B cell (primary cell): ENCODE measurements at regions not wholly inside any gene's neighbourhood (a gene's known extent, or its start where the extent isn't known, plus 50 kb on each side); places are given as distances from the start of the nearest gene placed in this dataset.

Source experiments
- ATAC-seq: fragments of 200-7000 bp; cut with Tn5 transposase; one replicate; pipeline ENCODE4 v1.10.0; 2021; ENCODE audit warnings: low read depth, mild to moderate bottlenecking, moderate number of reproducible peaks, moderate library complexity
- CTCF ChIA-PET: fragments of 350-600 bp; sonication (Branson Sonifier 250); formaldehyde crosslinking; loops from one replicate; lab custom pipeline; 2021; ENCODE audit warnings: antibody characterized with exemption, inconsistent platforms; lab: Charles Lee
- POLR2A ChIA-PET: fragments of 350-600 bp; sonication (Branson Sonifier 250); formaldehyde crosslinking; loops from one replicate; lab custom pipeline; 2021; ENCODE audit warnings: antibody characterized with exemption; lab: Charles Lee
- DNase-seq: peaks from one replicate; pipeline ENCODE4 v3.0.0; 2013
- H2AFZ ChIP-seq: 2 replicates; pipeline ENCODE4 v1.6.1; 2012; ENCODE audit warnings: mild to moderate bottlenecking, low read depth, low read length; ENCODE audit not compliant: insufficient read depth, poor library complexity, severe bottlenecking
- H3K27ac ChIP-seq, 2 donors: 1 replicate in 1 of 2; 2 replicates in 1 of 2; pipeline ENCODE4 v1.5.1; 2012 to 2013; ENCODE audit warnings: low read length in 2 of 2, mild to moderate bottlenecking in 2 of 2, moderate library complexity in 1 of 2
- H3K27me3 ChIP-seq, 4 experiments: fragments of 200-600 bp in 1 of 4; sonication (generic) in 1 of 4; replicated peaks in 1 of 4; 1 replicate in 2 of 4; 2 replicates in 2 of 4; pipeline versions ENCODE4 v1.6.1 to v1.7.0; 2013 to 2016; ENCODE audit warnings: low read length in 3 of 4, mild to moderate bottlenecking in 2 of 4, mixed read lengths in 1 of 4, moderate library complexity in 1 of 4; ENCODE audit not compliant: insufficient read depth in 4 of 4, control insufficient read depth in 3 of 4; ENCODE audit errors: control extremely low read depth in 1 of 4
- H3K36me3 ChIP-seq, 2 experiments: replicated peaks in 1 of 2; 1 replicate in 1 of 2; 2 replicates in 1 of 2; pipeline versions ENCODE4 v1.6.1 to v1.7.1; 2013; ENCODE audit warnings: low read length in 1 of 2; ENCODE audit not compliant: insufficient read depth in 2 of 2, control insufficient read depth in 1 of 2; ENCODE audit errors: control extremely low read depth in 1 of 2, extremely low read depth in 1 of 2
- H3K4me1 ChIP-seq, 2 donors: fragments of 200-600 bp in 1 of 2; sonication (generic) in 1 of 2; 1 replicate in 1 of 2; 2 replicates in 1 of 2; pipeline versions ENCODE4 v1.5.1 to v1.6.1; 2013 to 2017; ENCODE audit warnings: low read length in 2 of 2; ENCODE audit not compliant: control insufficient read depth in 2 of 2, insufficient read depth in 2 of 2
- H3K4me2 ChIP-seq: replicated peaks from 2 replicates; pipeline ENCODE3; 2012; ENCODE audit warnings: mild to moderate bottlenecking, low read depth, low read length; ENCODE audit not compliant: poor library complexity, severe bottlenecking
- H3K4me3 ChIP-seq, 5 experiments: fragments of 200-600 bp in 1 of 5; sonication (generic) in 1 of 5; 1 replicate in 3 of 5; 2 replicates in 2 of 5; pipeline versions ENCODE4 v1.5.1 to v1.7.0; 2011 to 2016; ENCODE audit warnings: low read length in 4 of 5, mild to moderate bottlenecking in 4 of 5, low read depth in 2 of 5, control low read depth in 1 of 5, moderate library complexity in 1 of 5; ENCODE audit not compliant: insufficient read depth in 1 of 5; ENCODE audit errors: control extremely low read depth in 1 of 5, extremely low read depth in 1 of 5
- H3K79me2 ChIP-seq: fragments of 200-600 bp; sonication (generic); one replicate; pipeline ENCODE4 v1.6.0; 2016; ENCODE audit warnings: low read length; ENCODE audit not compliant: control insufficient read depth, insufficient read depth
- H3K9ac ChIP-seq: fragments of 200-600 bp; sonication (generic); 2 replicates; pipeline ENCODE4 v1.6.1; 2017; ENCODE audit warnings: mild to moderate bottlenecking, low read length, moderate library complexity
- H3K9me3 ChIP-seq, 3 donors: one replicate each; pipeline versions ENCODE4 v1.6.1 to v1.7.1; 2013; ENCODE audit warnings: low read length in 2 of 3; ENCODE audit not compliant: control insufficient read depth in 2 of 3, insufficient read depth in 1 of 3; ENCODE audit errors: control extremely low read depth in 1 of 3
- H4K20me1 ChIP-seq: 2 replicates; pipeline ENCODE4 v1.6.0; 2012; ENCODE audit warnings: mild to moderate bottlenecking, low read length; ENCODE audit not compliant: insufficient read depth, control insufficient read depth, poor library complexity, severe bottlenecking
- H3K27ac Mint-ChIP-seq: one replicate; pipeline ENCODE4 v1.8.0; 2021; ENCODE audit warnings: mixed read lengths
- H3K27me3 Mint-ChIP-seq: one replicate; pipeline ENCODE4 v1.8.0; 2021; ENCODE audit warnings: mixed read lengths
- H3K4me1 Mint-ChIP-seq: one replicate; pipeline ENCODE4 v1.8.0; 2021; ENCODE audit warnings: mixed read lengths
- H3K4me3 Mint-ChIP-seq: one replicate; pipeline ENCODE4 v1.8.0; 2021; ENCODE audit warnings: mixed read lengths
- H3K9me3 Mint-ChIP-seq: one replicate; pipeline ENCODE4 v1.8.0; 2022; ENCODE audit warnings: mixed read lengths; ENCODE audit not compliant: insufficient read depth
- CTCF ChIP-seq: fragments of 200-600 bp; IDR thresholded peaks from one replicate; pipeline ENCODE4 v1.8.0; 2022; ENCODE audit warnings: antibody characterized with exemption, mild to moderate bottlenecking
- EZH2 ChIP-seq: IDR thresholded peaks from 2 replicates; pipeline ENCODE4 v1.6.1; 2012; ENCODE audit warnings: borderline replicate concordance, low read depth, mild to moderate bottlenecking, moderate library complexity, low read length; ENCODE audit not compliant: insufficient read depth, poor library complexity, severe bottlenecking
- WGBS: methylation state at CpG from one replicate; pipeline ENCODE4 v1.1.5; 2013; ENCODE audit warnings: missing lambda C conversion rate; ENCODE audit not compliant: insufficient coverage; 5-methylcytosine and 5-hydroxymethylcytosine counted together
- intact Hi-C: fragments of 100-400 bp; cut with micrococcal nuclease; formaldehyde crosslinking; loops from one replicate; pipeline ENCODE4 v1.10.0; 2022

- ChIA-PET CTCF (no interaction called here), POLR2A (no interaction called here)
- ATAC-seq, result no peak
- no peaks in the 10 kb centered on the region for H3K36me3 ChIP-seq
- H3K9me3 Mint-ChIP-seq, result no peaks in the 10 kb centered on the region
- TF ChIP-seq CTCF, result no peak
- no peak for TF ChIP-seq EZH2
- intact Hi-C loops, result no loop called here
- H3K27ac Mint-ChIP-seq, result no peak overlapping the region
- no peaks in the 10 kb centered on the region for H3K4me1 Mint-ChIP-seq
- no peaks in the 10 kb centered on the region for H3K27me3 ChIP-seq
- no peaks in the 10 kb centered on the region for H3K27me3 Mint-ChIP-seq
- no peaks in the 10 kb centered on the region for H4K20me1 ChIP-seq
- no peak for DNase-seq
- H3K27ac ChIP-seq, result no peak overlapping the region
- no peak overlapping the region for H3K9ac ChIP-seq
- H3K4me3 ChIP-seq, result no peak overlapping the region
- WGBS, result 100% methylated on average over 1 of the region's 2 CpGs
- no peaks in the 10 kb centered on the region for H3K4me1 ChIP-seq
- no peak overlapping the region for H2AFZ ChIP-seq
- H3K4me3 Mint-ChIP-seq, result no peak overlapping the region
- H3K9me3 ChIP-seq, result no peaks in the 10 kb centered on the region
- no peak overlapping the region for H3K4me2 ChIP-seq
- no peaks in the 10 kb centered on the region for H3K79me2 ChIP-seq
These were observed 214.2 kb upstream of the MON1B start for GRCh38 chr16:76976756-76977155.

DNA sequence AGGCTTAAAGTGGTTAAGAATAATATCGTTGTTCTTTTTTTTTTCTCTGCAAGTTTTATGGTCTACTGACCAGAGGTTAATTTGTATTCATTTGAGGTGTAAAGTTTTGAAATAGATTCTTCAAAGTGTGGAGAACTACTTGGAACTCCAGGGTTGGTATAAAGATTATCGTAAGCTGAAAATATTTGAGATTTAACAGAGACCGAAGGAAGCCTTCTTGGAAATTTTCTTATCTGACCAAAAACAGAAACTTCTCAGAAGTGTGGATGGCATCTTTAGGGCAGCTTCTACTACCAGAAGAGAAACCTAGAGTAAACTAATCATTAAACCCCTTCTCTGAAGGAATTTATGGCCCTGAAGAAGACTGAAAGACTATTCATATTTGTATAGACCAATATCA, 206.8 kb upstream of the MON1B start:
- Histone ChIP-seq H2AFZ (no peak overlapping the region), H3K4me3 (no peak overlapping the region), H3K4me1 (no peaks in the 10 kb centered on the region), H3K36me3 (no peaks in the 10 kb centered on the region), H3K9me3 (peaks cover 0 to 4% (median 0%) of the 10 kb centered on the region in 3 donors), H3K79me2 (no peaks in the 10 kb centered on the region), H3K9ac (no peak overlapping the region), H4K20me1 (no peaks in the 10 kb centered on the region), H3K4me2 (no peak overlapping the region), H3K27ac (no peak overlapping the region), H3K27me3 (no peaks in the 10 kb centered on the region)
- DNase-seq, result no peak
- WGBS, result no CpG with 5 or more reads among the region's 3 CpGs
- Mint-ChIP-seq H3K27ac (no peak overlapping the region), H3K27me3 (no peaks in the 10 kb centered on the region), H3K9me3 (no peaks in the 10 kb centered on the region), H3K4me3 (no peak overlapping the region), H3K4me1 (no peaks in the 10 kb centered on the region)
- POLR2A ChIA-PET, result no interaction called here
- ATAC-seq, result no peak
- no peak for TF ChIP-seq CTCF
- no peak for TF ChIP-seq EZH2
- intact Hi-C loops, result no loop called here
- CTCF ChIA-PET, result no interaction called here
